ENCODE measurements at regions not wholly inside any gene's neighbourhood (a gene's known extent, or its start where the extent isn't known, plus 50 kb on each side); places are given as distances from the start of the nearest gene placed in this dataset.
"Not testable (repeated sequence)": the region's sequence is repeated elsewhere in the genome, so short reads cannot be mapped to it uniquely, and the experiment has no call there.

GRCh38 chr21:10442018-10442417, 79.4 kb upstream of the TPTE start:
- not testable (repeated sequence) for TF ChIP-seq CTCF (IDR thresholded peaks at IDR 0.05; ENCODE audit: poor library complexity); EZH2 (IDR thresholded peaks at IDR 0.05; ENCODE audit: borderline replicate concordance)

Data from hepatocyte (in vitro differentiated cells).